Endodermal cell (in vitro differentiated cells): ENCODE measurements at regions not wholly inside any gene's neighbourhood (a gene's known extent, or its start where the extent isn't known, plus 50 kb on each side); places are given as distances from the start of the nearest gene placed in this dataset.

Experiments used
- DNase-seq: peaks from one replicate; pipeline ENCODE4 v3.0.0-alpha.2; 2017
- H3K27ac ChIP-seq: 2 replicates; pipeline ENCODE4 v1.5.1; 2013; ENCODE audit warnings: mild to moderate bottlenecking, low read depth, low read length, moderate library complexity
- H3K27me3 ChIP-seq: 2 replicates; pipeline ENCODE4 v1.6.1; 2013; ENCODE audit warnings: mild to moderate bottlenecking, low read length, moderate library complexity; ENCODE audit not compliant: insufficient read depth, control insufficient read depth, poor library complexity, severe bottlenecking
- H3K36me3 ChIP-seq: 2 replicates; pipeline ENCODE4 v1.7.0; 2013; ENCODE audit warnings: mild to moderate bottlenecking, low read length, moderate library complexity; ENCODE audit not compliant: control insufficient read depth, insufficient read depth
- H3K4me1 ChIP-seq: one replicate; pipeline ENCODE4 v1.7.0; 2013; ENCODE audit warnings: low read length; ENCODE audit not compliant: control insufficient read depth, insufficient read depth
- H3K4me3 ChIP-seq: 2 replicates; pipeline ENCODE4 v1.5.1; 2013; ENCODE audit warnings: mild to moderate bottlenecking, low read length, moderate library complexity
- H3K9ac ChIP-seq: 2 replicates; pipeline ENCODE4 v1.6.1; 2013; ENCODE audit warnings: mild to moderate bottlenecking, low read length, moderate library complexity; ENCODE audit not compliant: poor library complexity, severe bottlenecking; ENCODE audit errors: extremely low read depth
- H3K9me3 ChIP-seq: 2 replicates; pipeline ENCODE4 v1.6.1; 2013; ENCODE audit warnings: mild to moderate bottlenecking, low read length, moderate library complexity; ENCODE audit not compliant: control insufficient read depth
- H3K27ac Mint-ChIP-seq: 2 replicates; pipeline ENCODE4 v1.8.0; 2020; ENCODE audit warnings: mixed read lengths
- H3K27me3 Mint-ChIP-seq: 2 replicates; pipeline ENCODE4 v1.8.0; 2021; ENCODE audit warnings: mild to moderate bottlenecking, mixed read lengths; ENCODE audit not compliant: insufficient read depth
- H3K36me3 Mint-ChIP-seq: 2 replicates; pipeline ENCODE4 v1.8.0; 2020; ENCODE audit warnings: low read depth, mixed read lengths
- H3K4me1 Mint-ChIP-seq: 2 replicates; pipeline ENCODE4 v1.8.0; 2020; ENCODE audit warnings: mixed read lengths
- H3K4me3 Mint-ChIP-seq: 2 replicates; pipeline ENCODE4 v1.8.0; 2020; ENCODE audit warnings: mild to moderate bottlenecking, moderate library complexity, mixed read lengths
- H3K9me3 Mint-ChIP-seq: 2 replicates; pipeline ENCODE4 v1.8.0; 2020; ENCODE audit warnings: mild to moderate bottlenecking, mixed read lengths
- WGBS, 2 experiments: methylation state at CpG; one replicate each; pipeline versions ENCODE4 v1.1.5 to v1.1.7; 2013; ENCODE audit warnings: missing lambda C conversion rate in 2 of 2, mixed read lengths in 1 of 2; ENCODE audit not compliant: insufficient coverage in 1 of 2, insufficient read length in 1 of 2; 5-methylcytosine and 5-hydroxymethylcytosine counted together
- TF ChIP-seq, protein P1 (sequence below): fragments of 200-600 bp; sonication (generic); conservative IDR thresholded peaks from 2 replicates; pipeline ENCODE4 v1.5.0; 2021; ENCODE audit warnings: antibody characterized with exemption, mild to moderate bottlenecking

DNA sequence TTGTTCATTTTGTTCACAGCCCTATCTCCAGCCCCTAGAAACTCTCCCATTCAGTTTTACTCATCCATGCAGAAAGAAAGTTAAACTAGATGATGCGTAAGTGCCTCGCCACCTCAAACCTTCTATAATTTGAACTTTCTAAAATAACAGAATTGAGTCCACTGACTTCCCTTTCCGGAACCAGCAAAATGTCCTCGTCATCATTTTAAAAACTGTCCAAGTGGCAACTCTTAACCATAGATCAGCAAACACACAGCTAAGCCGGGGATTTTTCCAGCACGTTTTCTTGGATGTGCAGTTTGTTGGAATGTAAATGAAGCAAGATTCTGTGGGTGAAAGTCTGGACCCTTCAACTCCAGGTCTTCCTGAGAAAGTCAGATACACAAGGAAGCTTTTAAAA is 369.7 kb upstream of the ERCC4 start:
- no peaks in the 10 kb centered on the region for H3K9me3 Mint-ChIP-seq
- no peak for DNase-seq
- H3K27me3 Mint-ChIP-seq = peaks cover 2% of the 10 kb centered on the region
- H3K27ac Mint-ChIP-seq = no peak overlapping the region
- Histone ChIP-seq H3K4me1 (no peaks in the 10 kb centered on the region), H3K27me3 (no peaks in the 10 kb centered on the region), H3K27ac (no peak overlapping the region), H3K9me3 (no peaks in the 10 kb centered on the region), H3K4me3 (no peak overlapping the region), H3K9ac (no peak overlapping the region), H3K36me3 (no peaks in the 10 kb centered on the region)
- peaks cover 6% of the 10 kb centered on the region for H3K4me1 Mint-ChIP-seq
- H3K4me3 Mint-ChIP-seq = no peak overlapping the region
- WGBS, 2 experiments = 93 to 97% methylated on average over 3 to 6 of the region's 6 CpGs
- no peaks in the 10 kb centered on the region for H3K36me3 Mint-ChIP-seq
- TF ChIP-seq, protein P1, sequence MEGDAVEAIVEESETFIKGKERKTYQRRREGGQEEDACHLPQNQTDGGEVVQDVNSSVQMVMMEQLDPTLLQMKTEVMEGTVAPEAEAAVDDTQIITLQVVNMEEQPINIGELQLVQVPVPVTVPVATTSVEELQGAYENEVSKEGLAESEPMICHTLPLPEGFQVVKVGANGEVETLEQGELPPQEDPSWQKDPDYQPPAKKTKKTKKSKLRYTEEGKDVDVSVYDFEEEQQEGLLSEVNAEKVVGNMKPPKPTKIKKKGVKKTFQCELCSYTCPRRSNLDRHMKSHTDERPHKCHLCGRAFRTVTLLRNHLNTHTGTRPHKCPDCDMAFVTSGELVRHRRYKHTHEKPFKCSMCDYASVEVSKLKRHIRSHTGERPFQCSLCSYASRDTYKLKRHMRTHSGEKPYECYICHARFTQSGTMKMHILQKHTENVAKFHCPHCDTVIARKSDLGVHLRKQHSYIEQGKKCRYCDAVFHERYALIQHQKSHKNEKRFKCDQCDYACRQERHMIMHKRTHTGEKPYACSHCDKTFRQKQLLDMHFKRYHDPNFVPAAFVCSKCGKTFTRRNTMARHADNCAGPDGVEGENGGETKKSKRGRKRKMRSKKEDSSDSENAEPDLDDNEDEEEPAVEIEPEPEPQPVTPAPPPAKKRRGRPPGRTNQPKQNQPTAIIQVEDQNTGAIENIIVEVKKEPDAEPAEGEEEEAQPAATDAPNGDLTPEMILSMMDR = no peak

DNA sequence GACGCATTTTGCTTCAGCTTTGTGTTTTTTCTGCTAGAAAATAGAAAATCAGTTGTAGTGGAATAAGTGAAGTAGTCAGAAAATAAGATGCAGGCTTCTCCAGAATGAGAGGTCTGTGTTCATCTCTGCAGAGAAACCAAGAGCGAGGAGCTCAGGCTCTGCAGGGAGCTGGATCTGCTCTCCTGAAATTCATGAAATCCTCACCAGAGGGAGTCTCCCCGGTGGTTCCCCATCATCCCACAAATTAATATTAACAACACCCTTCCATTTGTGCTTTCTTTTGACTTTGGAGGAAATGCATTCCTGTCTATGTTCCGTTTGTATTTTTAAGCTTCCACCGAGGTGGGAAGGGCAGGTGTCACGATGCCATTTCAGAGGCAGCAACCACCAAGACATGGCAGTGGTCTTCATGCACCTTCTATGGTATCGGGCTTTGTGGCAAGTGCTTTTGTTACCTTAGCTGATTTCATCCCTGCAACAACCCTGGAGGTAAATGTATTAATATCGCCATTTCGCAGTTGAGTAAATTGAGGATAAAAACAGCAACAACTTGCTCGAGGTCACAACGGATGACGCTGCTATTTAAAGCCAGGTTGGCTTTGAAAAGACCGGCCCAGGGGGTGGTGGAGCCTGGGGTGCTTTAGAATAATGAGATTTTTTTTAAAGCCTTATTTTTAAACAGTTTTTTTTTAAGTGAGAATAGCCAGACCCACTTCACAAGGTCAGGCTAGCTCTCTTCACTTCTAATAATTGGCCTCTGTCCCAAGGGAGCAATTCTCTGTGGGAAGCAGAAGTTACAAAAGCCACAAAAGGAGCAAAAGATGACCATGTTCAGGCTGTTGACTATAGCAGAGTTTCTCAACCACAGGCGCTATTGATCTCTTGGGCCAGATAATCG is 367.6 kb upstream of the ERCC4 start:
- H3K27ac ChIP-seq = no peak overlapping the region
- H3K9ac ChIP-seq = no peak overlapping the region
- TF ChIP-seq, protein P1 = peak; percentile 71
- H3K4me3 Mint-ChIP-seq = no peak overlapping the region
- no peaks in the 10 kb centered on the region for H3K9me3 Mint-ChIP-seq
- no peaks in the 10 kb centered on the region for H3K27me3 ChIP-seq
- H3K27me3 Mint-ChIP-seq = peaks cover 2% of the 10 kb centered on the region
- no peak for DNase-seq
- no peak overlapping the region for H3K4me3 ChIP-seq
- H3K27ac Mint-ChIP-seq = no peak overlapping the region
- H3K36me3 Mint-ChIP-seq = no peaks in the 10 kb centered on the region
- H3K9me3 ChIP-seq = no peaks in the 10 kb centered on the region
- H3K4me1 ChIP-seq = no peaks in the 10 kb centered on the region
- no peaks in the 10 kb centered on the region for H3K36me3 ChIP-seq
- WGBS, 2 experiments = 82 to 83% methylated on average over 14 to 15 of the region's 15 CpGs
- peaks cover 6% of the 10 kb centered on the region for H3K4me1 Mint-ChIP-seq

DNA sequence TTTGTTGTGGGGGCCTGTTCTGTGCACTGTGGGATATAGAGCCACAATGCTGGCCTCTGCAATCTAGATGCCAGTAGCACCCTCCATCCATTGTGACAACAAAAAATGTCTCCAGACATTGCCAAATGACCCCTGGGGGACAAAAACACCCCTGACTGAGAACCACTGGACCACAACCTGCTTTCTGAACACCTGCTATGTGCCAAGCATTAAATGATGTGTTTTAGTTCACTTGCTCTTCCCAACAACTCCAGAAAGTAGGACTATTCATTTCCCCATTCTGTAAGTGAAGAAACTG is 367.0 kb upstream of the ERCC4 start:
- H3K27me3 Mint-ChIP-seq = peaks cover 2% of the 10 kb centered on the region
- H3K36me3 ChIP-seq = no peaks in the 10 kb centered on the region
- no peak for DNase-seq
- H3K27ac ChIP-seq = no peak overlapping the region
- H3K4me3 Mint-ChIP-seq = no peak overlapping the region
- H3K9me3 Mint-ChIP-seq = no peaks in the 10 kb centered on the region
- peaks cover 6% of the 10 kb centered on the region for H3K4me1 Mint-ChIP-seq
- H3K27me3 ChIP-seq = no peaks in the 10 kb centered on the region
- no peaks in the 10 kb centered on the region for H3K4me1 ChIP-seq
- TF ChIP-seq, protein P1 = no peak
- H3K4me3 ChIP-seq = no peak overlapping the region
- no peaks in the 10 kb centered on the region for H3K36me3 Mint-ChIP-seq
- no peaks in the 10 kb centered on the region for H3K9me3 ChIP-seq
- H3K27ac Mint-ChIP-seq = no peak overlapping the region
- H3K9ac ChIP-seq = no peak overlapping the region
